Osteocyte (in vitro differentiated cells): ENCODE measurements at regions not wholly inside any gene's neighbourhood (a gene's known extent, or its start where the extent isn't known, plus 50 kb on each side); places are given as distances from the start of the nearest gene placed in this dataset.

Experiments used
- DNase-seq: peaks from one replicate; pipeline ENCODE4 v3.0.0; 2021; ENCODE audit warnings: mixed read lengths; ENCODE audit not compliant: unreplicated experiment; ENCODE audit errors: extremely low spot score
- H3K27ac Mint-ChIP-seq: one replicate; pipeline ENCODE4 v1.8.0; 2021; ENCODE audit warnings: mild to moderate bottlenecking, mixed read lengths; ENCODE audit not compliant: unreplicated experiment
- H3K27me3 Mint-ChIP-seq: one replicate; pipeline ENCODE4 v1.8.0; 2021; ENCODE audit warnings: mixed read lengths; ENCODE audit not compliant: unreplicated experiment
- H3K36me3 Mint-ChIP-seq: one replicate; pipeline ENCODE4 v1.8.0; 2021; ENCODE audit warnings: mixed read lengths; ENCODE audit not compliant: unreplicated experiment
- H3K4me1 Mint-ChIP-seq: one replicate; pipeline ENCODE4 v1.8.0; 2021; ENCODE audit warnings: mixed read lengths; ENCODE audit not compliant: unreplicated experiment
- H3K4me3 Mint-ChIP-seq: one replicate; pipeline ENCODE4 v1.8.0; 2021; ENCODE audit warnings: mild to moderate bottlenecking, moderate library complexity, mixed read lengths; ENCODE audit not compliant: unreplicated experiment
- H3K9me3 Mint-ChIP-seq: one replicate; pipeline ENCODE4 v1.8.0; 2021; ENCODE audit warnings: mixed read lengths; ENCODE audit not compliant: unreplicated experiment
- TF ChIP-seq, protein P1 (sequence below): fragments of 200-600 bp; sonication (generic); IDR thresholded peaks from 2 replicates; pipeline ENCODE4 v1.5.0; 2021; ENCODE audit warnings: antibody characterized with exemption, mild to moderate bottlenecking, moderate library complexity

DNA sequence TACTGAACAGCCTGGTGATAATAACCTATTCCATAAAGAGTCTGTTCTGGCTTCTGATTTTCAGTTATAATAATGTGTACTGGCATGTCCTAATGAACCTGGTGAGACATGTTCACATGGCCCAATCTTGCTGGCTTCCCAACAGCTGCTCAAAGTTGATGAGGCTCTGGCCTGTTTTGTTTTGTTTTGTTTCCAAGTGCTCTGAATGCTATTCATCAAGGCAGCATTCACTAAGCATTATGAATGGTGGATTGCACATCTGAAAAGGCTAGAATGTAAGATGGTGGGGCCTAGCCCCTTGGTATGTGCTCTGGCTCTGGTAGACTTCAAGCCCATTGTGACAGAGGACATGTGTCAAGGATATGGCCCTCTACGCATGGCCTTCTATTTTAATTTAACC lies 388.5 kb downstream of the PSAT1 start:
- Mint-ChIP-seq H3K27me3 (no peaks in the 10 kb centered on the region), H3K4me1 (no peaks in the 10 kb centered on the region), H3K9me3 (no peaks in the 10 kb centered on the region), H3K36me3 (no peaks in the 10 kb centered on the region), H3K27ac (no peak overlapping the region), H3K4me3 (no peak overlapping the region)
- TF ChIP-seq, protein P1, sequence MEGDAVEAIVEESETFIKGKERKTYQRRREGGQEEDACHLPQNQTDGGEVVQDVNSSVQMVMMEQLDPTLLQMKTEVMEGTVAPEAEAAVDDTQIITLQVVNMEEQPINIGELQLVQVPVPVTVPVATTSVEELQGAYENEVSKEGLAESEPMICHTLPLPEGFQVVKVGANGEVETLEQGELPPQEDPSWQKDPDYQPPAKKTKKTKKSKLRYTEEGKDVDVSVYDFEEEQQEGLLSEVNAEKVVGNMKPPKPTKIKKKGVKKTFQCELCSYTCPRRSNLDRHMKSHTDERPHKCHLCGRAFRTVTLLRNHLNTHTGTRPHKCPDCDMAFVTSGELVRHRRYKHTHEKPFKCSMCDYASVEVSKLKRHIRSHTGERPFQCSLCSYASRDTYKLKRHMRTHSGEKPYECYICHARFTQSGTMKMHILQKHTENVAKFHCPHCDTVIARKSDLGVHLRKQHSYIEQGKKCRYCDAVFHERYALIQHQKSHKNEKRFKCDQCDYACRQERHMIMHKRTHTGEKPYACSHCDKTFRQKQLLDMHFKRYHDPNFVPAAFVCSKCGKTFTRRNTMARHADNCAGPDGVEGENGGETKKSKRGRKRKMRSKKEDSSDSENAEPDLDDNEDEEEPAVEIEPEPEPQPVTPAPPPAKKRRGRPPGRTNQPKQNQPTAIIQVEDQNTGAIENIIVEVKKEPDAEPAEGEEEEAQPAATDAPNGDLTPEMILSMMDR: no peak
- no peak for DNase-seq

DNA sequence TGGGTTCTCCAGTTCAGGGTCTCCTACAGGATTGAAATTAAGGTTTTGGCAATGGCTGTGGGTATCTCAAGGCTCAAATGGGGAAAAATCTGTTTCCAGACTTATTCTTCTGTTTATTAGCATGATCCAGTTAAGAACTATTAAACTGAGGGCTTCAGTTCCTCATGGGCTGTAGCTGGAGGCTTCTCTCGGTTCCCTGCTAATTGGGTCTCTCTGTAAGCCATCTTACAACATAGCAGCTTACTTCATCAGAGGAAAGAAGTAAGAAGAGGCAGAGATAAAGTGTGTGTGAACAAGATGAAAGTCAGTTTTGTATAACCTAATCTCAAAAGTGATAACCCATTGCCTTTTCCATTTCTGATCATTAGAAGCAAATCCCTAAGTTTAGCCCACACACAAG lies 391.9 kb downstream of the PSAT1 start:
- Mint-ChIP-seq H3K9me3 (peaks cover 4% of the 10 kb centered on the region), H3K4me1 (no peaks in the 10 kb centered on the region), H3K27me3 (no peaks in the 10 kb centered on the region), H3K36me3 (no peaks in the 10 kb centered on the region), H3K27ac (no peak overlapping the region), H3K4me3 (no peak overlapping the region)
- TF ChIP-seq, protein P1: no peak
- no peak for DNase-seq

DNA sequence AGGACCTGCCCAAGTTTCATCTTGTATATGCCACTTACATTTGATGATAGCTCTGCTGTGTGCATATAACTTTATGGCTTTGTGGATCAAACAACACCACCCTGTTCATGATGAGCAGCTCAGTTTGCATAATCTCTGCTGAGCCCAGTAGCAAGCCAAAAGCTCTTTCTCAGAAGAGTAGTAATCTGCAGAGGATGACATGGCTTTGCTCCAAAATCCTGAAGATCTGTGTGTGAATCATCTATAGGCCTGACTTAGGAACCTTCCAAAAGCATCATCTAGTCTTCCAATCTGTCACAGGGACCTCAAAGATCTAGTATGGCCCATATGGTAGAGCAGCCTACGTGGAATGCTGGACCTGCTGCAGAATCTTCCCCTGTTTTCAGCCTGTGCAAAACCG lies 394.6 kb downstream of the PSAT1 start:
- no peak for DNase-seq
- peaks cover 4% of the 10 kb centered on the region for H3K9me3 Mint-ChIP-seq
- H3K4me1 Mint-ChIP-seq: no peaks in the 10 kb centered on the region
- TF ChIP-seq, protein P1: no peak
- H3K36me3 Mint-ChIP-seq: no peaks in the 10 kb centered on the region
- H3K4me3 Mint-ChIP-seq: no peak overlapping the region
- no peaks in the 10 kb centered on the region for H3K27me3 Mint-ChIP-seq
- H3K27ac Mint-ChIP-seq: no peak overlapping the region

DNA sequence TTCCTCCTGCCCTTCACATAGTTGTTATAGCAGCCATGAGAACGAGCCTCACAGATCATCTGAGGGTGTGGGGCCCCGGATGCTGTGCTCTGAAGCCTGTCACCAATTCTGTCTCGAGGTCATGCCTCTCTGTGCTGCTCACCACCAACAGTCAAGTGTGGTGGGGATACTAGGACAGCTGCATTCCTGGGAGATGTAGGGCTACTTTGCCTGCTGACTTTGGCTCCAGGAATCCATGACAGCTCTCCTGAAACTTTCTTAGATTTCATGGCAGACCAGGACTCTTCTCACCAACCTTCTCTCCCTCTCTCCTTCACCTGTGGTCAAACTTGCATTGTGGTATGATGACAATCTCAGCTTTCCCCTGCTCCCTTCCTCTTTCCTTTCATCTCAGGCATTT lies 395.9 kb downstream of the PSAT1 start:
- DNase-seq: no peak
- Mint-ChIP-seq H3K4me1 (peaks cover 6% of the 10 kb centered on the region), H3K27ac (no peak overlapping the region), H3K9me3 (peaks cover 4% of the 10 kb centered on the region), H3K4me3 (no peak overlapping the region), H3K27me3 (no peaks in the 10 kb centered on the region), H3K36me3 (no peaks in the 10 kb centered on the region)
- TF ChIP-seq, protein P1: no peak

DNA sequence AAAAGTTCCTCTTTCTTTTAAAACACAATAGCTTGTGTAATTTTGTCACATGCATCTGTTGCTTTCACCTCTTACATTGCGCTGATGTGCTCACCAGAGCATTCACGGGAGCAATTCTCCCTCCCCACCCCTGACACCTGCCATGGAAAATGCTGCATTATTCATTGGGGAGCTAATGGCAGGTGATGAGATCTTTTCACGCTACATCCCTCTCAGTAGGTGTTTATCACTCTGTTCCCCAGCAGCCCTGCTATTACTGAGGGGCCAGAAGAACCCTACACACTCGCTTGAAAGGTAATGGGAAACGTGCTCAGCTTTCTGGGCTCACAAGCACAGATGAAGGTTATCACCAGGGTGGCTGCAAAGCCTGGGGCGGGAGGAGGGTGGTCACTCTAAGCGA lies 398.0 kb downstream of the PSAT1 start:
- no peaks in the 10 kb centered on the region for H3K27me3 Mint-ChIP-seq
- H3K27ac Mint-ChIP-seq: no peak overlapping the region
- no peak overlapping the region for H3K4me3 Mint-ChIP-seq
- peaks cover 4% of the 10 kb centered on the region for H3K9me3 Mint-ChIP-seq
- H3K36me3 Mint-ChIP-seq: no peaks in the 10 kb centered on the region
- TF ChIP-seq, protein P1: no peak
- H3K4me1 Mint-ChIP-seq: peaks cover 6% of the 10 kb centered on the region
- DNase-seq: no peak
